Osteocyte (in vitro differentiated cells): ENCODE measurements at regions not wholly inside any gene's neighbourhood (a gene's known extent, or its start where the extent isn't known, plus 50 kb on each side); places are given as distances from the start of the nearest gene placed in this dataset.
"Not testable (repeated sequence)": the region's sequence is repeated elsewhere in the genome, so short reads cannot be mapped to it uniquely, and the experiment has no call there.

Experiments
- DNase-seq: peaks from one replicate; pipeline ENCODE4 v3.0.0; 2021; ENCODE audit warnings: mixed read lengths; ENCODE audit not compliant: unreplicated experiment; ENCODE audit errors: extremely low spot score
- H3K27ac Mint-ChIP-seq: one replicate; pipeline ENCODE4 v1.8.0; 2021; ENCODE audit warnings: mild to moderate bottlenecking, mixed read lengths; ENCODE audit not compliant: unreplicated experiment
- H3K27me3 Mint-ChIP-seq: one replicate; pipeline ENCODE4 v1.8.0; 2021; ENCODE audit warnings: mixed read lengths; ENCODE audit not compliant: unreplicated experiment
- H3K36me3 Mint-ChIP-seq: one replicate; pipeline ENCODE4 v1.8.0; 2021; ENCODE audit warnings: mixed read lengths; ENCODE audit not compliant: unreplicated experiment
- H3K4me1 Mint-ChIP-seq: one replicate; pipeline ENCODE4 v1.8.0; 2021; ENCODE audit warnings: mixed read lengths; ENCODE audit not compliant: unreplicated experiment
- H3K4me3 Mint-ChIP-seq: one replicate; pipeline ENCODE4 v1.8.0; 2021; ENCODE audit warnings: mild to moderate bottlenecking, moderate library complexity, mixed read lengths; ENCODE audit not compliant: unreplicated experiment
- H3K9me3 Mint-ChIP-seq: one replicate; pipeline ENCODE4 v1.8.0; 2021; ENCODE audit warnings: mixed read lengths; ENCODE audit not compliant: unreplicated experiment
- TF ChIP-seq, protein P1 (sequence below): fragments of 200-600 bp; sonication (generic); IDR thresholded peaks from 2 replicates; pipeline ENCODE4 v1.5.0; 2021; ENCODE audit warnings: antibody characterized with exemption, mild to moderate bottlenecking, moderate library complexity

DNA sequence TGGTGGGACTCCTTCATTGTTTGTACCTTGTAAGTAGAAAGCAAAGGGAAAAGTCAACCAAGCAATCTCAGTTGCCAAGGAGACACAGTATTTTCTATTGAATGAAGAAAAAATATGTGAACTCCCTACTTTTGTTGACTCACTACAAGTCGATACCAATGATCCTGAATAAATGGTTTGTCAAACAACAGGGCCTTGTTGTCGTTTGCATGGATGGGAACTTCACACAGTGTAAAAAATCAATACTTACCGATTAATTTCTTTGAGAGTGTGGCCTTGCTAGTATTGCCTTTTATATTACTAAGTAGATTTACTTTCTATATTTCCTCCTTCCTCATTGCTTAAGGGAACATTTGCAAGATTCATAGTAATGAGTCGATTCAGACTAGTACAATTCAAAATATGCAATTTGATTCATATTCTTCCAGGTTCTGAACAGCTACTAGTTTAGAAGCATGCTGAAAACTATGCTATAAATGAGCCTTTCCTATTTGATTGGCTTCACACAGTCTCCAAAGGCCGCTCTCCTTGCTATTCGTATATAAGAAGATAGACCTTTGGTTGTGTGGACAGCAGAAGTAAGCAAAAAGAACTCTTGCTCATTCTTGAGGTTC lies 108.0 kb downstream of the ZNF330 start:
- Mint-ChIP-seq H3K4me3 (no peak overlapping the region), H3K27me3 (peaks cover 11% of the 10 kb centered on the region), H3K36me3 (no peaks in the 10 kb centered on the region), H3K27ac (no peak overlapping the region), H3K4me1 (no peaks in the 10 kb centered on the region), H3K9me3 (no peaks in the 10 kb centered on the region)
- DNase-seq, result no peak
- TF ChIP-seq, protein P1, sequence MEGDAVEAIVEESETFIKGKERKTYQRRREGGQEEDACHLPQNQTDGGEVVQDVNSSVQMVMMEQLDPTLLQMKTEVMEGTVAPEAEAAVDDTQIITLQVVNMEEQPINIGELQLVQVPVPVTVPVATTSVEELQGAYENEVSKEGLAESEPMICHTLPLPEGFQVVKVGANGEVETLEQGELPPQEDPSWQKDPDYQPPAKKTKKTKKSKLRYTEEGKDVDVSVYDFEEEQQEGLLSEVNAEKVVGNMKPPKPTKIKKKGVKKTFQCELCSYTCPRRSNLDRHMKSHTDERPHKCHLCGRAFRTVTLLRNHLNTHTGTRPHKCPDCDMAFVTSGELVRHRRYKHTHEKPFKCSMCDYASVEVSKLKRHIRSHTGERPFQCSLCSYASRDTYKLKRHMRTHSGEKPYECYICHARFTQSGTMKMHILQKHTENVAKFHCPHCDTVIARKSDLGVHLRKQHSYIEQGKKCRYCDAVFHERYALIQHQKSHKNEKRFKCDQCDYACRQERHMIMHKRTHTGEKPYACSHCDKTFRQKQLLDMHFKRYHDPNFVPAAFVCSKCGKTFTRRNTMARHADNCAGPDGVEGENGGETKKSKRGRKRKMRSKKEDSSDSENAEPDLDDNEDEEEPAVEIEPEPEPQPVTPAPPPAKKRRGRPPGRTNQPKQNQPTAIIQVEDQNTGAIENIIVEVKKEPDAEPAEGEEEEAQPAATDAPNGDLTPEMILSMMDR, result no peak

DNA sequence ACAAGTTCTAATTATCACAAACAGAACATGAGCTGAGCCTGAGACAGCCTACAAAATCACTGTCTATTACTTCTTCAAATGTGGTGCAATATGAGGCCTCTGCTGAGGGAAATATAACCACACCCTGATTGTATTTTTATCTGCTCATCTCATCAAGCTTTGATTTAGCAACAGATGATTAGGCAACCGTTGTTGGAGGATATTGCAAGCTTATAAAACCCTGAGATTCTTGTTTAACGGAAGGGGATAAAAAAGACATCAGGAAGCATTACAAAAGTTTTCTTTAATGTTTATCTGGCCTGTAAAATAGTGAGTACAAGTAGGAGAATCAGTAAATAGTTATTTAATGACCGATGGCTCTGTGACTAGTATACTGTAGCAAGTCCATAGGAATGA lies 108.5 kb downstream of the ZNF330 start:
- H3K36me3 Mint-ChIP-seq, result no peaks in the 10 kb centered on the region
- no peak overlapping the region for H3K27ac Mint-ChIP-seq
- H3K4me3 Mint-ChIP-seq, result no peak overlapping the region
- H3K27me3 Mint-ChIP-seq, result peaks cover 8% of the 10 kb centered on the region
- H3K9me3 Mint-ChIP-seq, result no peaks in the 10 kb centered on the region
- no peak for DNase-seq
- no peaks in the 10 kb centered on the region for H3K4me1 Mint-ChIP-seq
- TF ChIP-seq, protein P1, result no peak

DNA sequence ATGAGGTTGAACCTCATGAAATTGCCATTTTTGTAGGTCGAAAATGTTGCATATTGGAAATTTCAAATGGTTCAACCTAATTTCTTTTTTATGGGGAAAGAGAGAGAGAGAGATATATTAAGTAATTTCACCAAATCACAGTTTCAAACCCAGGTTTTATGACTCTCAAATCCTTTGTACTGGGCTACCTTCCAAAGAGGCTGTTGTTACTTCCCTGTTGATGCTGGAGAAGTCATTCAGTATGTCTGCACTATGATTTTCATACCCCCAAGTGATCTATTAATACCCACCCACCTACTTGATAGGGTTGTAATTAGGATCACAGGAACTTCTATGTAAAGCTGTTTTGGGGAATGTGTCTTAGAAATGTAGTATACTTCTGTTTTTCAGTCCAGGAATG lies 109.9 kb downstream of the ZNF330 start:
- Mint-ChIP-seq H3K27ac (no peak overlapping the region), H3K9me3 (no peaks in the 10 kb centered on the region), H3K36me3 (no peaks in the 10 kb centered on the region), H3K4me3 (no peak overlapping the region), H3K27me3 (no peaks in the 10 kb centered on the region), H3K4me1 (no peaks in the 10 kb centered on the region)
- DNase-seq, result no peak
- TF ChIP-seq, protein P1, result no peak

DNA sequence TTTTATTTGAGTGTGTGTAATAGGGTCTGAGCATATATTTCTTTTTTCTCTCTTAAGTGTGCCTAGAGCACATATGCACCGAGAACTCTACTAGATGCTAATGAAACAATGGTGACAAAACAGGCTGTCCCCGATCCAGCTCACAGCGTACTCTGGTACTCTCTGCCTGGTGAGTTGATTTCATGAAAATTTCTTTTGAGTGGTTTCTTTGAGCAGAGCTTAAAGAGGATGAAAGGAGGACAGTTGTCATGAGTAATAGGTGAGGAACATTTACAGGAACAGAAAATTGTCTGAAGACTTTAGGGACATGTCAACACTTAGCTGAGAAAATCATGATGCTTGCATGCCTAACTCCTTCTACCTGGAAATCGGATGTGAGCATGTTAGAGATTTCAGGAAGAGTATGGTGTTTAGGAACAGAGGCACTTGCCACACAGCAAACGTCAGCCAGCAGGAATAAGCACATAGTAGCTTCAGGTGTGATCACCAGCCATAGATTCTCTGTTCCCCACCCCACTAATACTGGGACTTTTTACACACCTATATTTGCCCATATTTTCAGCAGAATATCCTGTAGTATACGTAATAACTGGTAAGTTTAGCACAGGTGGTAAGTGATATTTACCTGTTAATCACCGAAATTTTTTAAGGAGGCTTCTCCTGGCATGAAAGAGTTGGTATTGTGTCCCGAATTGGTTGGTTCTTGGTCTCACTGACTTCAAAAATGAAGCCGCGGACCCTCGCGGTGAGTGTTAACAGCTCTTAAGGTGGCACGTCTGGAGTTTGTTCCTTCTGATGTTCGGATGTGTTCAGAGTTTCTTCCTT lies 111.1 kb downstream of the ZNF330 start:
- TF ChIP-seq, protein P1, result no peak
- Mint-ChIP-seq H3K27ac (no peak overlapping the region), H3K9me3 (no peaks in the 10 kb centered on the region), H3K36me3 (no peaks in the 10 kb centered on the region), H3K4me3 (no peak overlapping the region), H3K27me3 (no peaks in the 10 kb centered on the region), H3K4me1 (no peaks in the 10 kb centered on the region)
- no peak for DNase-seq

DNA sequence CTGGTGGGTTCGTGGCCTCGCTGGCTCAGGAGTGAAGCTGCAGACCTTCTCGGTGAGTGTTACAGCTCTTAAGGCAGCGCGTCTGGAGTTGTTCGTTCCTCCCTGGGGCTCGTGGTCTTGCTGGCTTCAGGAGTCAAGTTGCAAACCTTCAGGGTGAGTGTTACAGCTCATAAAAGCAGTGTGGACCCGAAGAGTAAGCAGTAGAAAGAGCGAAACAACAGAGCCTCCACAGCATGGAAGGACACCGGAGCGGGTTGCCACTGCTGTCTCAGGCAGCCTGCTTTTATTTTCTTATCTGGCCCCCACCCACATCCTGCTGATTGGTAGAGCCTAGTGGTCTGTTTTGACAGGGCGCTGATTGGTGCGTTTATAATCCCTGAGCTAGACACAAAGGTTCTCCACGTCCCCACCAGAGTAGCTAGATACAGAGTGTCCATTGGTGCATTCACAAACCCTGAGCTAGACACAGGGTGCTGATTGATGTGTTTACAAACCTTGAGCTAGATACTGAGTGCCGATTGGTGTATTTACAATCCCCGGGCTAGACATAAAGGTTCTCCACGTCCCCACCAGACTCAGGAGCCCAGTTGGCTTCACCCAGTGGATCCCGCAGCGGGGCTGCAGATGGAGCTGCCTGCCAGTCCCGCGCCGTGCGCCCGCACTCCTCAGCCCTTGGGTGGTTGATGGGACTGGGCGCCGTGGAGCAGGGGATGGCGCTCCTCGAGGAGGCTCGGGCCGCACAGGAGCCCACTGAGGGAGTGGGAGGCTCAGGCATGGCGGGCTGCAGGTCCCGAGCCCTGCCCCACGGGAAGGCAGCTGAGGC lies 111.9 kb downstream of the ZNF330 start:
- H3K27ac Mint-ChIP-seq, H3K4me3 Mint-ChIP-seq, H3K36me3 Mint-ChIP-seq, H3K4me1 Mint-ChIP-seq, H3K27me3 Mint-ChIP-seq, H3K9me3 Mint-ChIP-seq, DNase-seq: not testable (repeated sequence)

DNA sequence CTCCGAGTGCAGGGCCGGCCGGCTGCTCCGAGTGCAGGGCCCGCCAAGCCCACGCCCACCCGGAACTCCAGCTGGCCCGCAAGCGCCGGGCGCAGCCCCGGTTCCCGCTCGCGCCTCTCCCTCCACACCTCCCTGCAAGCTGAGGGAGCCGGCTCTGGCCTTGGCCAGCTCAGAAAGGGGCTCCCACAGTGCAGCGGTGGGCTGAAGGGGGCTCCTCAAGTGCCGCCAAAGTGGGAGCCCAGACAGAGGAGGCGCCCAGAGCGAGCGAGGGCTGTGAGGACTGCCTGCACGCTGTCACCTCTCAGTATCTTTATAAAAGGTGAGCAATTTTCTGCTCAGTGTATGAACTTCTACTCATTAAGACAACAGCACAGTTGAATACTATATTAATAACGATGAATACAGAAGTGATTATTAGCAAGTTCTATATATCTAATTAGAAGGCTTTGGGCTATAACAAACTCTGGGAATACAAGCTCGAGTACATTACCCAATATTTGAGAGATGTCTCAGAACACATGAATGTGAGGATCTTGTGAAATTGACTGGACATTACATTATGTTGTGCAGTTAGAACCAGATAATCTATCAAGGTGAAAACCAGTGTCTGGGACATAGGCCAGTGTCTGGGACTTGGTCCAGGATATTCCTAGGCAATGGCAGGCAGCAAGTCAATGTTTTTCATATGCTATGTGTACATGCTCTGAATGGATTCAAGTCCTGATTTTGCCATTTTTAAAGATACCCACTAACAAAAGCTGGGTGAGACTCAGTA lies 112.9 kb downstream of the ZNF330 start:
- not testable (repeated sequence) for H3K27ac Mint-ChIP-seq, H3K4me3 Mint-ChIP-seq, H3K36me3 Mint-ChIP-seq, H3K9me3 Mint-ChIP-seq, DNase-seq, H3K4me1 Mint-ChIP-seq, H3K27me3 Mint-ChIP-seq
